Thyroid gland (tissue), 4 donors: ENCODE measurements at regions not wholly inside any gene's neighbourhood (a gene's known extent, or its start where the extent isn't known, plus 50 kb on each side); places are given as distances from the start of the nearest gene placed in this dataset.

ENCODE experiments used
- POLR2A ChIP-seq, 2 donors: fragments of 450-650 bp; IDR thresholded peaks; one replicate each; pipeline ENCODE4 v1.6.1; 2017; ENCODE audit warnings: antibody characterized with exemption in 2 of 2, mild to moderate bottlenecking in 2 of 2, moderate library complexity in 1 of 2
- TF ChIP-seq, protein P1 (sequence below), 6 experiments: fragments of 200-600 bp in 3 of 6; fragments of 450-650 bp in 3 of 6; sonication (generic) in 3 of 6; IDR thresholded peaks; one replicate each; pipeline ENCODE4 v1.5.1; 2016 to 2019; ENCODE audit warnings: antibody characterized with exemption in 6 of 6, mild to moderate bottlenecking in 2 of 6, inconsistent platforms in 1 of 6, moderate library complexity in 1 of 6

DNA sequence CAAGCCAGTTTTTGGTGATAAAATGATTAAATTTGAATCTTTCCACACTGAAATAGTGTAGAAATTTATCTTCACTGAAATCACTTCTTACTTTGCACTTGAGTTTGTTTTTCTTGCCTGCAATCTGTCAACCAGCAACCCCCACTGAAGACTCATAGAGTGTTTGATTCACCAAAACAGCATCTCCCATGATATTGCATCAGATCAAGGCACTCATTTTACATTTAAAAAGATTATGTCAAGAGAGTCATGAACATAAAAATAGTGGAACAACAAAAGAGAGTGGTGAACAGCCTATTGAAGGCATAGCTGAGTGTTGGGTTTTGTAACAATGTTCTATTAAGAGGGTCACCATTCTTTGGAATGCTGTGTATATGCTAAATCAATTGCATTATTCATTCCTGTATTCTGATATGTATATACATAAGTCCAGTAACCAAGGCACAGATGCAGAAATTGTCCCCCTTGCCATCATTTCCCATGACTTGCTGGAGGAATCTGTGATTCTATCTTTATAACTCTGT is 1934.9 kb downstream of the ARAP2 start:
- TF ChIP-seq, protein P1, sequence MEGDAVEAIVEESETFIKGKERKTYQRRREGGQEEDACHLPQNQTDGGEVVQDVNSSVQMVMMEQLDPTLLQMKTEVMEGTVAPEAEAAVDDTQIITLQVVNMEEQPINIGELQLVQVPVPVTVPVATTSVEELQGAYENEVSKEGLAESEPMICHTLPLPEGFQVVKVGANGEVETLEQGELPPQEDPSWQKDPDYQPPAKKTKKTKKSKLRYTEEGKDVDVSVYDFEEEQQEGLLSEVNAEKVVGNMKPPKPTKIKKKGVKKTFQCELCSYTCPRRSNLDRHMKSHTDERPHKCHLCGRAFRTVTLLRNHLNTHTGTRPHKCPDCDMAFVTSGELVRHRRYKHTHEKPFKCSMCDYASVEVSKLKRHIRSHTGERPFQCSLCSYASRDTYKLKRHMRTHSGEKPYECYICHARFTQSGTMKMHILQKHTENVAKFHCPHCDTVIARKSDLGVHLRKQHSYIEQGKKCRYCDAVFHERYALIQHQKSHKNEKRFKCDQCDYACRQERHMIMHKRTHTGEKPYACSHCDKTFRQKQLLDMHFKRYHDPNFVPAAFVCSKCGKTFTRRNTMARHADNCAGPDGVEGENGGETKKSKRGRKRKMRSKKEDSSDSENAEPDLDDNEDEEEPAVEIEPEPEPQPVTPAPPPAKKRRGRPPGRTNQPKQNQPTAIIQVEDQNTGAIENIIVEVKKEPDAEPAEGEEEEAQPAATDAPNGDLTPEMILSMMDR (IDR thresholded peaks at IDR 0.05), result no peak
- TF ChIP-seq POLR2A (IDR thresholded peaks at IDR 0.05), result no peak
